ENCODE measurements at regions not wholly inside any gene's neighbourhood (a gene's known extent, or its start where the extent isn't known, plus 50 kb on each side); places are given as distances from the start of the nearest gene placed in this dataset.

DNA sequence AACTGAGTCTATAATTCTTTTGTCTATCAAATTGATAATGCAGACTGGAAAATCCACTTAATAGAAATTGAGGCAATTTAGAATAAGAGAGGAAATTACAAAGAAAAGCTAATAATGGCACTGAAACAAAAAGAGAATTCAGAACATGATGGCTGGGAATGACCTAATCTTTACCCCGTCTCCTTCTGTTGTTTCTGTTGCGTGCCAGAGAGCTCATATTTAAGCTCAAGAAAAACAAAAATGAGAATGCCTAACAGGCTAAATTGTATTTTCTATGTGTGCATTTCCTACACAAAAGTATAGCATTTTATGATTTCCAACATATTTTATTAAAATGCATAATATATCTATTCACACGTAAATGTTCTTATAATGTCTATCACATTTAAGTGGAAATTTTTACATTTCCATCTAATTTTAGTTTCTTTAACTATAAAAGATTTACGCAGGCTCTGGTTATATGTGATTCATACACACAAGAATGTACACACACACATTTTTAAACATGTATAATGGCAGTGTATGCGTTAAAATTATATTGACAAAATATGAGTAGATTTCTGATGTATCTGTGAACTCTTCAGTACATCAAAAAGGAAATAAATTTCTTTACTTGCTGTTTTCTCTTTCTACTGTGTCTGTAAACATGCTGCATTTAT, 432.3 kb downstream of the SLITRK6 start:
- TF ChIP-seq, protein P1, sequence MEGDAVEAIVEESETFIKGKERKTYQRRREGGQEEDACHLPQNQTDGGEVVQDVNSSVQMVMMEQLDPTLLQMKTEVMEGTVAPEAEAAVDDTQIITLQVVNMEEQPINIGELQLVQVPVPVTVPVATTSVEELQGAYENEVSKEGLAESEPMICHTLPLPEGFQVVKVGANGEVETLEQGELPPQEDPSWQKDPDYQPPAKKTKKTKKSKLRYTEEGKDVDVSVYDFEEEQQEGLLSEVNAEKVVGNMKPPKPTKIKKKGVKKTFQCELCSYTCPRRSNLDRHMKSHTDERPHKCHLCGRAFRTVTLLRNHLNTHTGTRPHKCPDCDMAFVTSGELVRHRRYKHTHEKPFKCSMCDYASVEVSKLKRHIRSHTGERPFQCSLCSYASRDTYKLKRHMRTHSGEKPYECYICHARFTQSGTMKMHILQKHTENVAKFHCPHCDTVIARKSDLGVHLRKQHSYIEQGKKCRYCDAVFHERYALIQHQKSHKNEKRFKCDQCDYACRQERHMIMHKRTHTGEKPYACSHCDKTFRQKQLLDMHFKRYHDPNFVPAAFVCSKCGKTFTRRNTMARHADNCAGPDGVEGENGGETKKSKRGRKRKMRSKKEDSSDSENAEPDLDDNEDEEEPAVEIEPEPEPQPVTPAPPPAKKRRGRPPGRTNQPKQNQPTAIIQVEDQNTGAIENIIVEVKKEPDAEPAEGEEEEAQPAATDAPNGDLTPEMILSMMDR (IDR thresholded peaks at IDR 0.05), result no peak

DNA sequence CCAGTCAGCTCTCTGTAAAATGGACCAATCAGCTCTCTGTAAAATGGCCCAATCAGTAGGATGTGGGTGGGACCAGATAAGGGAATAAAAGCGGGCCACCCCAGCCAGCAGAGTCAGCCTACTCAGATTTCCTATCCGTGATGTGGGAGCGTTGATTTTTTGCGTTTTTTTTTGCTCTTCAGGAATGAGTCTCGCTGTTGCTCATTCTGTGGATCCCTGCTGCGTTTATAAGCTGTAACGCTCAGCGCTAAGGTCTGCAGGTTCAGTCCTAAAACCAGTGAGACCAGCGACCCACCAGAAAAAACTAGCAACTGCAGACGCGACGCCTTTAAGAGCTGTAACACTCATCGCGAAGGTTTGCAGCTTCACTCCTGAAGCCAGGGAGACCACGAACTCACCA, 435.7 kb downstream of the SLITRK6 start:
- TF ChIP-seq, protein P1 (IDR thresholded peaks at IDR 0.05), result no peak

DNA sequence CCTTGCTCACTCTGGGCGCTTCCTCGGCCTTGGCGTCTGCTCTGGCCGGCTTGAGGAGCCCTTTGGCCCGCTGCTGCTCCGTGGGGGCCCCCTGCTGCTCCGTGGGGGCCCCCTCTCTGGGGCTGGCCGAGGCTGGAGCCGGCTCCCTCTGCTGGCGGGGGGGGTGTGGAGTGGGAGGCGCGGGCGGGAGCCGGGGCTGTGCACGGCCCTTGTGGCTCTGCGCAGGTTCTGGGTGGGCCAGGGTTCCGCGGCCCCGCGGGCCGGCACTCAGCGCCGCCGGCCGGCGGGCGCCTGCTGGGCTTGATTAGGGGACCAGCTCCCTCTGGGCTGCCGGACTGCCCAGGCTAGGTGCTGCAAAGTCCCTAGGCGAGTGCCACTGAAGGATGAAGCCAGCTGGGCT, 436.2 kb downstream of the SLITRK6 start:
- TF ChIP-seq, protein P1 (IDR thresholded peaks at IDR 0.05), result no peak

DNA sequence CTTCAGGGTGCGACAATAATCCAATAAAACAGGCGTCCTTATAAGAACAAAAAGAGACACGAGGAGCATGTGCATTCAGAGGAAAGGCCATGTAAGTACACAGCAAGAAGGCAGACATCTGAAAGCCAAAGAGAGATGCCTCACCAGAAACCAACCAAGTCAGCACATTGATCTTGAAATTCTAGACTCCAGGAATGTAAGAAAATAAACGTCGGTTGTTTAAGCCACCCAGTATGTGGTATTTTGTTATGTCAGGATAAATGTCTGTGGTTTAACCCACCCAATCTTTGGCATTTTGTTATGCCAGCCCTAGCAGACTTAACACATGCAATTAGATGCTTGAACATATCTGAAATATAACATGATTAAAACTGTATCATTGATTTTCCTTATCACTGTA, 452.0 kb downstream of the SLITRK6 start:
- TF ChIP-seq, protein P1 (IDR thresholded peaks at IDR 0.05), result no peak

DNA sequence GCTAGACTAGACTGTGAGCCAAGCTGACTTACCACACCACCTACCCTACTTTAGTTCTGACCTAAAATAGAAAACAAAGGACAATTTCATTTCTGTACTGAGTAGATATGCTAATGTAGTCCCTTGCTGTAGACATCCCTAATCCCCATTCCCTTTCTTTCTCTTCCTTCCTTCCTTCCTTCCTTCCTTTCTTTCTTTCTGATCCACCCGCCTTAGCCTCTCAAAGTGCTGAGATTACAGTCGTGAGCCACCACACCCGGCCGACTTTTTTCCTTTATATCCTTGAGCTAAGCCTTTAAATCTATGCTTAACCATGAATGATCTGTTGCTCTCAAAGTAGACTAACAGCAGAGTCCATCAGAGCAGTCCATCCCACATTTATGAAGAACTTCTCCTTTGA, 465.0 kb downstream of the SLITRK6 start:
- TF ChIP-seq, protein P1 (IDR thresholded peaks at IDR 0.05), result no peak

DNA sequence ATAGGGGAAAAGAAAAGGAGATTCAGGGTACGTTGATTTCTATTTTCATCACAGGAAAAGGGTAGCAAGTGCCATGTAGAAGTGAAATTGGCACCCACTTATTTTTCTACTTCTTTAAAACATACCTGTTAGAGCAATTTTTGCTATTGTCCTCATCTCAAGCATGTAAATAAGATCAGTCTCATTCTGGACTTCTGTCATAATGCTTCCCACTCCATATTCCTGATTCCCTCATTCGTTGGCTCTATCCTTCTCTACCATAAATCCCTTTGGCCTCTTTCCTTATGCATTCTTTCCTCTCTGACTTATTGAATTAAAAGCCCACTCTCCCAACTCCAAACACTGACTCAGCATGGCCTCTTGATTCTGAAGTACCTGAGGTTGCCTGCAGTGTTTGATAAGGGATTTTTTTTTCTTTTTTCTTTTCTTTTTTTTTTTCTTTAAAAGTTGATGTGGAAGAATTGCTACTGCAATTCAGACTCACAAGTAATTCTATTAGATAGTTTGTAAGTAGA, 465.7 kb downstream of the SLITRK6 start:
- TF ChIP-seq, protein P1 (IDR thresholded peaks at IDR 0.05), result no peak

DNA sequence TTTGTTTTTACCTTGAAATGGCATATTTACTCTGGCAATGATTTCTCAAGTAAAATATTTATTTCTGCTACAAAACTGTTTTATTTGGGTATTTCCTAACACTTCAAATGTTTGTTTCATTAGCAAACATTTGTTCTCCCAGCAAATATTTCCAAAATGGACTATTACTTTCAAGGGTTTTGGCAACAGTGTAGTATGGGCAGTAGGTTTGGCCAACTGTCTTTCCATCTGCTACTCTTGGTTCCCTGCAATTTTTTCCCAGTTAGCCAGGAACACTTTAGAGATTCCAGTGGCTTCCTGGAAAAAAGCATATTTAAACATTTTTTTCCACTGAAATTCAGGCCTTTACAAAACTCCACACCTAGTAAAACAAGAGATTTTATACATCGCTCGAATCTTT, 466.6 kb downstream of the SLITRK6 start:
- TF ChIP-seq, protein P1 (IDR thresholded peaks at IDR 0.05), result no peak

DNA sequence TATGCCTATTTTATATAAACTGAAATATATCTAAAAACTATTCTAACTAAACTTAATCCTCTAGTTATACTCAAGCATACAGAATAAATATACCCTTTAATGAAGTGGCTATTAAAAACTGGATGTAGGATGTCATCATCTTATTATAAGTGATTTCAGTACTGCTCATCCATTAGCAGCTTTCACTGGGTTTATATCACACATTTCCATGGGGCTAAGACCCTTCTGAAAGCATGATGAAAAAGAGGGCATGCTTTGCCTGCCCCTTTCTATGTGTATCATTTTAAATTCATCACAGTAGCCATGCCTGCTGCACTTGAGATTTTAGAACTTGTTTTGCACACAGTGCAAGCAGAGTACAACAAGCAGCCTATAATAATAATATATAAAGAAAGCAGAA, 477.5 kb downstream of the SLITRK6 start:
- TF ChIP-seq, protein P1 (IDR thresholded peaks at IDR 0.05), result no peak

All from LNCAP (cell line).